GM19463 (cell line): ENCODE measurements at regions not wholly inside any gene's neighbourhood (a gene's known extent, or its start where the extent isn't known, plus 50 kb on each side); places are given as distances from the start of the nearest gene placed in this dataset.

Experiments used
- ATAC-seq: cut with Tn5 transposase; IDR thresholded peaks from one replicate; pipeline ENCODE4 v1.9.1; 2021; ENCODE audit warnings: mild to moderate bottlenecking, moderate library complexity; ENCODE audit not compliant: unreplicated experiment

DNA sequence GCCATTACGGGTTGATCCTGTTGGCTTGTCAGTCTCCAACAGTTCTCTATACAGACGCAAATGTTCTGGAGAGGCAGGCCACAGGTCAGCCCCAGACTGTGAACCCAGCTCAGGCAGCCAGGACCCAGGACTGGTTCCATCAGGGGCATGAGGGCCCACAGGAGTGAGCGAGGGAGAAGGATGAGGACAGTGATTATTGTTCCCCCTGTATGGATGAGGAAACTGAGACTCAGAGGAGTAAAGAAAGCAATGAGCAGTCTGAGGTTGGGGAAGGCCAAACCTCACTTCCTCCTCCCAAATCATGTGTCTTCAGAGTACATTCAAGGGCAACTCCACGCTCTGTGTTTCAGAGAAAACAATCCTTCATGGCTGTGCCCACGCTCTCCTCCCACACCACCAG lies 121.9 kb downstream of the RPLP1 start:
- ATAC-seq = no peak

DNA sequence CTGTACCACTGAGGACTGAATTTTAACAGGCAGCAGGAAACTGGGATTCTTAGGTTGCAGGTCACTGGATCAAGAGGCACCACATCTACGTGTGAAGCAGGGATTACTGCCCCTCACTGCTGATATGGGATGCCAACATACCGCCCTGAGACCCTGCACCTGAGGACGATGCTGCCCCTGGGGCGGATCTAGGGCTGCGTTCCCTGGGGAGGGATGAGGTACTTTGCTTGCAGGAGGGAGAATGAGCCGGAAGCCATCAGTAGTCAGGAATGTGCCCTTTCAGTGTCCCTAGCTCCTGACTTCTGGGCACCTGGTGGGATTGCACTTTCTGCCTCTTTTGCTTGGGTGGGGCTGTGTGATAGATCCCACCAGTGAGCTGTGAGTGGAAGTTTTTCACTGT lies 122.8 kb downstream of the RPLP1 start:
- ATAC-seq = no peak

DNA sequence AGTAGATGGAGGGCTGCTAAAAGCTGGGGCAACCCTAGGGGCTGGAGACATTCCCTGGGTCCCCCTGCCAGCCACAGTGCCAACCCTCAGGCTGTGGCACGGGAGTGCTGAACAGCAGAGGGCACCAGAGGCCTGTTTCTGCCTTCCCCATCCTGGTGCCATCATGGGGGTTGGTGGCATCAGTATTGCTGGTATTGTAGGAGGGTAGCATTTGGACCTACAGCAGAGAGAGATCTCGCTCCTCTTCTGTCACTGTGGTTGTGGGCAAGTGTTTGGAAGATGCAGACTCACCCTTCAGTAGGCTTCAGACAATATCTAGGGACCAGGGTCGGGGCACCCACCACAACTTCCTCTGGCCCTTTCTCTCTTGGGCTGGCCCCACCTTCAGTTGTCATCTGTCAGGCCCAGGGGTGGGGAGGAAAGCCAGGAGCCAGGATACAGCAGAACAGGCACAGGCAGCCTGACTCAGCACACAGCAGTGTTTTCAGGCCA lies 123.5 kb downstream of the RPLP1 start:
- ATAC-seq = no peak

DNA sequence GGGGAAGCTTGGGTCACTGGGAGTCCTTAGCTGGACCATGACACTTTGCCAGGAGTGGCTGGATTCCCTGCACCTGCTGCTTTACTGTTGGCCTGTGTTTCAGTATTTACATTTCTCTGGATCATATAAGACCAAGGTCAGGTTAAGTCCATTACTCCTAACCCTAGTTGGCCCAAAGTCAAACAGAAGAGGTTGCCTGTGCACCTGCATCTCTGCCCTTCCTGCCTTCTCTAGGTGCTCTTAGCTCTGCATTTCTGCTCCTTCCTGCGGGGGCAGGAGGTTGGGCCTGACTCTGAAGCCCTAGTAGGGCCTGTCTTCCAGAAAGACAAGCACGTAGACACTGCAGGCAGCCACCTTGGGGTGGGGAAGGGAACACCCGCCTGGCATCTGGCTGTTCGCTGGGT lies 124.3 kb downstream of the RPLP1 start:
- no peak for ATAC-seq

- no peak for ATAC-seq
Measured at GRCh38 chr15:69577397-69577796, 124.8 kb downstream of the RPLP1 start.

DNA sequence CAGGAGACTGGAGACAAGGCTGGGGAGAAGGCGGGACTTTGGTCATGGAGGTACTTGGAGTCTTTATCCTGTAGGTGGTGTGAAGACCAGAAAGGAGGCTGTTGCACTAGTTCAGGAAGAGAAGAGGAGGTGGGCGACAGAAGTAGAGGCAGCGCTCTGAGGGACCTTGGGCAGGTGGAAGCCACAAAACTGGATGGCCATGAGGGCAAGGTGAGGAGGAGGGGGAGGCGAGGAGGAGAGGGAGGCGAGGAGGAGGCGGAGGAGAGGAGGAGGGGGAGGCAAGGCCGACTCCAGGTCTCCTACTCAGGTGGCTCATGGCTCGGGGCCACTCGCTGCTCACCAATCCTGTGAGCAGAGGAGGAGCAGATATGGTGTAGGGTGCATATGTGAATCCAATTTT lies 125.6 kb downstream of the RPLP1 start:
- ATAC-seq = no peak

- no peak for ATAC-seq
Measured at GRCh38 chr15:69578787-69579583, 126.4 kb downstream of the RPLP1 start.

GRCh38 chr15:69579950-69580618 lies 127.5 kb downstream of the RPLP1 start:
- no peak for ATAC-seq

DNA sequence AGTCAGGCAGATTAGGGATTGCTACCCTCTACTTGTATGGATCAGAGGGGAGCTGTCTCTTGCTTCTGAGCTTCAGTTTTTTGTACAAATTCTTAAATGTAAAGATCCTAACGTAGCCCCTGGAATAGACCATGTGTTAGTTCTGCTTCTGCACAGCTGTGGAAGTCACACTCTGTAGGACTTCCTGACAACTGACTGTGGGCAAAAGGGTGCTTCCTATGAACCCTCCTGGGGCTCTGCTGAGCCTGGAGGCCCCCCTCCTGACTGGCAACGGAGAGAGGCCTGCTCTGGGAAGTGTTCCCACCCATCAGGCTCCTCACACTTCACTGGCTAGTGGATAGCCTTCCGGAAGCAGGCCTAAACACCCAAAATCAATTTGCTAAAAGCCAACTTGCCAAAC lies 131.0 kb downstream of the RPLP1 start:
- ATAC-seq = no peak

DNA sequence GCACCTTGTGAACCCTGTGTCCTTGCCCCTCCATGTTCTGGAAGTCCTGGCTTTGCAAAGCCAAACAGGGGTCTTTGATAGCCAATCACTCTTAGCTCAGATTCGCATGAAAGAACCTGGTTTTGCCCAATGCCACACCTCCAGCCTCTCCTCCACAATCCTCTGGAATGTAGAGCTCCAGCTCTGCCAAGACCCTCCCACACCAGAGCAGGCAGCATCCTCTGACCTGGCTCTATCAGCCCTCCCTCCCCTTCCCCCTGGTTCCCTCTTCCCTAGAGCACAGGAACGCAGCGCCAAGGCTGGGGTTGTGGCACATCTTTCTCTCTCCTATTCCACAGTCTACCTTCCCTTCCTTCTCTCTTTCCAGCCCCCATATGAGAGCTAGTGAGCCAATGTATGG lies 133.3 kb downstream of the RPLP1 start:
- ATAC-seq = no peak

GRCh38 chr15:69586721-69587120 lies 134.1 kb downstream of the RPLP1 start:
- ATAC-seq = no peak

DNA sequence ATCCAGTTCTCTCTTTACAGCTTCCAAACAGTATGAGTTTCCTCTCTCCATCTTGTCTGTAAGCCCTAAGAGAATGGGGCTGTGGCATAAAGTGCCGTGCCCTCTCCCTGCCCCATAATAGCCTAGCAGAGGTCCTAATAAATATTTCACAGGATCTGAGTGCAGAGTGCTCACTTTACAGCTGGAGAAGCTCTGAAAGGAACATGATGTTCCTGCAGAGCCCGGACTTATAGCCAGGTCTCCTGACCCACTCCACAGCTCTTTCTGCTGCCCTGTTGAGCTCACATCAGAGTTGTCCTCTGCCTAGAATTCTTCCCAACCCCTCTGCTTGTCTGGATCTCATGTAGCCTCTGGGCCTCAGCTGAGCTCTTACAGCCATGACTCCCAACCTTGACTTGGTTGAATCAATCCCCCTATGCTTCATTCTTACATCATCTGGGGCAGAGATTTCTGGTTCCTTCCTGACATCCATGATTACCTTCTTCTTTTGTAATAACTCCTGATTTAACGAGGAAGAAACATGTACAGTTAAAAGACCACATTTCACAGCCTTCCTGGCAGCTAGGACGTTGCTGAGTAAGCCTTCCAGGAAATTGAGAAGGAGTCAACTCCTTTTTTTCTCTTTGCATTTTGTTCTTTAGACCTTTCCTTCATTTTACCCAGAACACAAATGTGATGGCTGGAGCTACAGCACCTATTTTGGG lies 135.3 kb downstream of the RPLP1 start:
- no peak for ATAC-seq

GRCh38 chr15:69590201-69590710 lies 137.6 kb downstream of the RPLP1 start:
- no peak for ATAC-seq

DNA sequence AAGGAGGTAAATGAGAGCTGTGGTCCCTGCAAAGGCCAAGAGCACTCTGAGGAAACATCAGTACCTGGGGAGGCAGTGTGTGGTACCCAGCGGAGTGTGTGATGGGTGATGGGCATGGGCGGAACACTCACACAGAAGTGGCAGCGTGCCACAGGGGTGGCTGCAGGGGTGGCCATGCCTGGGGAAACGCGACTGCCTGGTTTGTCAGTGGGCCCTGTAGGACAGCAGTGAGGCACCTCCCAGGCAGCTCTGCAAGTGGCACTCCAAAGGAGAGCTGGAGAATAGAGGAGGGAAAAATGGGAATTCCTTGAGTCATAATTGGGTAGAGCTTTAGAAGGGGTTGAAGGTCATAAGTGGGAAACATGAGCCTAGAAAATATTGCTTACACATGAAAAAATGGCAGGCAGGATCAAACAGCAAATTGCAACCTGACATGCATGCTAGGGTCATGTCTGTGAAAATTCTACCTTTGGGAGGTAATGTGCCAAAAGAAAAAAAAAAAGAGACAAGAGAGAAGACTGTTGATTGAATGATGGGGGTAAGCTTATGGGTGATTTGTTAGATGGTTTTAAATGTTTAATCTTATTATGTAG lies 138.4 kb downstream of the RPLP1 start:
- no peak for ATAC-seq

GRCh38 chr15:69591905-69592508 lies 139.4 kb downstream of the RPLP1 start:
- no peak for ATAC-seq

DNA sequence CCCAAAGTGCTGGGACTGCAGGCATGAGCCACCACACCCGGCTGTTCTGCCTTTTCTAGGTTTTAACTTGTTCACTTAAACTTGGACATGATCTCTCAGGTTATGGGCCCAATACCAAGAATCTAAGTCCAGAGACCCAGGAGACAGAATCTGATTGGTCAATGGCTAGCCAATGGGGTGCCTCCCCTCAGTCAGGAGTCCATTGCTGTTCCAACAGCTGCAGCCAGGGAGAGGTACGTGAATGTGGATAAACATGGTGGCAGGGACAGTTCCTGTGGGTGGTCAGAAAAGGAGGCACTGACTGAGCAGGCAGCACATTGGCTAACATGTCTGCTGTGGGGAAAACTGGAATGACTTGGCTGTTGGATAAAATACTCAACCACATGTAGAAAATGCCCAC lies 140.3 kb downstream of the RPLP1 start:
- ATAC-seq = no peak

- ATAC-seq = no peak
Measured at GRCh38 chr15:69593488-69593887, 140.9 kb downstream of the RPLP1 start.

DNA sequence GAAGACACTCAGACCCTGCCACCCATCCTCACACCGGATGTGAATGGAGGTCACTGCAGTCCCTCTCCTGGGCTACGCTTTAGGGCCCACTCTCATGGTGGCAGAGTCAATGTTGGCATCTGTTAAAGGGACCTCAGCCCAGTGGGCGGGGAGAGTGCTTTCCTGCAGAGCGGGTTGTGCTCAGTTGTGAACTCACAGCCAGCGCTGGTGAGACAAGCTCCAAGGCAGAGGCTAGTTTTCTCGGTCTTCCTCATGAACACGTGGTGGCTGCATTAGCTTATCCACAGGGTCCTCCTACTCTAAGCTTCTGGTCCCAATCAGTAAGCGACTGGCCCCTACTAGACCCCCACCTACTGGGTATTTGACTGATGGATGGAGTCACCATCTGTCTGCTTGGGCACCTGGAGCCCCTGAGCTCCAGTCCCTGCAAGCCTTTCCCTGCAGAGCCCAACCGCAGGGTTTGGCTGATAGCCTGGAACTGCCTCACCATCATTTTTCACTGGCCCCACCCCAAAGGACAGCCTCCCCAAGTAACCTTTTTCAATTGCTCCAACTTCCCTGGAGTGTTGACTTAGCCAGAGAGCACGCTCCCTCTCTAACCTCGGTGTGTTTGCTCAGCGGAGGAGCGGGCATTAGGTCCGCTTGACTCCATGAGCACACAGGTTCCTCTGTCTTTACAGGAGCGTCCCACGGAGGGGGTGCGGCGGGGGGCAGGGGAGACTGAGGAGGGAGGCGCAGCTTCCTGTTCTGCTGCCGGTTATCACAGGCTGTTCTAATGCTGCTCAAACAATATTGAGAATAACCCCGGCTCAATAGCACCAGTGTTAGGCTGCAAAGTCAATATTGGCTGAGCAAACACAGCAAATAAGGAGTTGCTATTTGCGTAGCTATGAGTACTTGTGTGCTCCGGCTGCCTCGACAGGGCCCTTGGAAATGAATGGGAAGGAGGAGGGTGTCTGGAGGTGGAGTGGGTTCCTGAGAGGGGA lies 141.7 kb downstream of the RPLP1 start:
- ATAC-seq = no peak

DNA sequence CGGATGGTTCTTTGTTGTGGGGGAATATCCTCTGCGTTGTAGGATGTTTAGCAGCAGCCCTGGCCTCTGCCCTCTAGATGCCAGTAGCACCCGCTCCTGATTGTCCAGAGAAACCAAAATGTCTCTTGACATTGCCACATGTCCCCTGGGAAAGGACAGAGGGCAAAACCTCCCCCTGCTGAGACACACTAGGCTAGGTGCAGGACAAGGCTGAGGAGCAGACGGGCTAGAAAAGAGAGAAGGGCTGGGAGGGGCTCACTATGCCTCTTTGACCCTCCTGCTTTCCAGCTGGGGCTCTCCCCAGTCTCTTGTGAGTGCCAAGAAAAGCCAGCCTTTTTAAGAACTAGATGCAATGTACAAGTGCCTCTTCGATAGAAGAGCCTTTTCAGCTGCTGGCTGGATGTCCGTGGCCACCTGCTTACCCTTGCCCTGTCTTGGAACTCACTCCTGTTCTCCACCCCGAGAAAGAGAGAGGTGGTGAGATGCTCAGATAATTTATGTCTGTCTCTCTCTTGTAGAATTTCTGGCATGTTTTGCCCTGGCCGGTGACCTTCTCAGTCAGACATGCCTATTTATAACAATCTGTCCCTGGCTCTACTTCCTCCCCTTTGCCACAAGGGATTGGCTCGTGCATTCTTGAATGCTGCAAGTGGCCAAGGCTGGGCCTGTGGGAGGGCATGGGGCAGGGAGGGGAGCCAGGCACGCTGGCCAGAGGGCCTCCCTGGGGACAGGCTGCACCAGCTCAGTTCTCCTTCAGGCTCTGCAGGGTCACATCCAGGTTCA lies 142.6 kb downstream of the RPLP1 start:
- ATAC-seq = no peak
